HG03571 (cell line): ENCODE measurements at regions not wholly inside any gene's neighbourhood (a gene's known extent, or its start where the extent isn't known, plus 50 kb on each side); places are given as distances from the start of the nearest gene placed in this dataset.

Experiments used
- ATAC-seq: cut with Tn5 transposase; IDR thresholded peaks from one replicate; pipeline ENCODE4 v1.9.1; 2021; ENCODE audit not compliant: unreplicated experiment

GRCh38 chr13:105997581-105998550, 537.6 kb downstream of the EFNB2 start:
- ATAC-seq = no peak

- ATAC-seq = no peak
Measured at GRCh38 chr13:105996391-105997025, 539.0 kb downstream of the EFNB2 start.

- no peak for ATAC-seq
Measured at GRCh38 chr13:105994340-105994739, 541.1 kb downstream of the EFNB2 start.

GRCh38 chr13:105991622-105992277, 543.7 kb downstream of the EFNB2 start:
- no peak for ATAC-seq

GRCh38 chr13:105991131-105991530, 544.3 kb downstream of the EFNB2 start:
- ATAC-seq = no peak

- no peak for ATAC-seq
Measured at GRCh38 chr13:105990256-105990958, 545.1 kb downstream of the EFNB2 start.

- no peak for ATAC-seq
Measured at GRCh38 chr13:105984646-105985045, 550.8 kb downstream of the EFNB2 start.

GRCh38 chr13:105984236-105984635, 551.2 kb downstream of the EFNB2 start:
- ATAC-seq = no peak

- no peak for ATAC-seq
Measured at GRCh38 chr13:105982219-105982930, 553.1 kb downstream of the EFNB2 start.

GRCh38 chr13:105979131-105980011, 556.1 kb downstream of the EFNB2 start:
- ATAC-seq = no peak

- no peak for ATAC-seq
Measured at GRCh38 chr13:105974380-105974779, 561.1 kb downstream of the EFNB2 start.

- no peak for ATAC-seq
Measured at GRCh38 chr13:105972811-105973590, 562.5 kb downstream of the EFNB2 start.

GRCh38 chr13:105972306-105972721, 563.1 kb downstream of the EFNB2 start:
- ATAC-seq = no peak

GRCh38 chr13:105971738-105972137, 563.7 kb downstream of the EFNB2 start:
- no peak for ATAC-seq

GRCh38 chr13:105971312-105971711, 564.1 kb downstream of the EFNB2 start:
- ATAC-seq = no peak

- no peak for ATAC-seq
Measured at GRCh38 chr13:105969761-105970160, 565.7 kb downstream of the EFNB2 start.

GRCh38 chr13:105965910-105966309, 569.6 kb downstream of the EFNB2 start:
- ATAC-seq = no peak

- ATAC-seq = no peak
Measured at GRCh38 chr13:105962080-105962479, 573.4 kb downstream of the EFNB2 start.

- no peak for ATAC-seq
Measured at GRCh38 chr13:105961438-105961837, 574.0 kb downstream of the EFNB2 start.
